G401 (cell line): ENCODE measurements at regions not wholly inside any gene's neighbourhood (a gene's known extent, or its start where the extent isn't known, plus 50 kb on each side); places are given as distances from the start of the nearest gene placed in this dataset.
"Not testable (repeated sequence)": the region's sequence is repeated elsewhere in the genome, so short reads cannot be mapped to it uniquely, and the experiment has no call there.

Source experiments
- DNase-seq: peaks from one replicate; pipeline ENCODE4 v3.0.0-alpha.2; 2015; ENCODE audit warnings: low spot score
- in situ Hi-C: cut with HindIII; loops from 2 replicates; pipeline ENCODE4 v1.10.0; 2016; ENCODE audit warnings: low sequenced_read_pairs, mixed read lengths

GRCh38 chr7:65582518-65583119, 209.0 kb downstream of the ZNF92 start:
- in situ Hi-C loops, DNase-seq: not testable (repeated sequence)

- DNase-seq, in situ Hi-C loops: not testable (repeated sequence)
These were observed 228.8 kb downstream of the ZNF92 start for GRCh38 chr7:65602495-65602894.

- in situ Hi-C loops: no loop called here
- DNase-seq: no peak
These were observed 235.5 kb downstream of the ZNF92 start for GRCh38 chr7:65609131-65609530.

DNA sequence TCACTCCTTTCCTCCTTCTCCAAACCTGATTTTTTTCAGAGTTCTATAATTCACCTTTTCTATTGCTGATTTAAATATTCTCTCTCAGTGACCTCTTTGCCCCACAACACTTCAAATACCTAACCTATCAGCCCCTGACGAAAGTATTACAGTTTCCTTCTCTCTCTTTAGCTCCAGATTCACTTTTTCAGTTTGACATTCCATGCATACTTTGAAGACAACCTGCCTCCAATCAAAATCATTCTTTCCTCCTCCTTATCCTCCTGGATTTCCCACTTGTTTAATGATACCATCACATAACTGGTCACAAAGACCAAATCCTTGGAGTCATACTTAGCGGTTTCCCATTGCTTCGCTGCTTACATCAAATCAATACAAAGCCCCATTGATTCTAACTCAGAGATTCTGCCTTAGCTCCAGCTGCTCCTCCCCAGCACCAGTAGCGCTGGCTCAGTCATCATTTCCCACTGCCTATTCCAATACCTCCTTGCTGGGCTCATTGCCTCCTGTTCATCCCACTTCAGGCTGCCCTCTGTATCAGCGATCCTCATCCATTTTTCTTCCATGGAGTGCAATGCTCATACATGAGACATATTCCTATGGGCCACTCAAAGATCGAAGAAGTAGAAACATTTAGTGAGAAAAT, 240.1 kb downstream of the ZNF92 start:
- DNase-seq, in situ Hi-C loops: not testable (repeated sequence)

GRCh38 chr7:65616111-65616510, 242.5 kb downstream of the ZNF92 start:
- in situ Hi-C loops, DNase-seq: not testable (repeated sequence)

- DNase-seq, in situ Hi-C loops: not testable (repeated sequence)
These were observed 246.6 kb downstream of the ZNF92 start for GRCh38 chr7:65620216-65620615.

DNA sequence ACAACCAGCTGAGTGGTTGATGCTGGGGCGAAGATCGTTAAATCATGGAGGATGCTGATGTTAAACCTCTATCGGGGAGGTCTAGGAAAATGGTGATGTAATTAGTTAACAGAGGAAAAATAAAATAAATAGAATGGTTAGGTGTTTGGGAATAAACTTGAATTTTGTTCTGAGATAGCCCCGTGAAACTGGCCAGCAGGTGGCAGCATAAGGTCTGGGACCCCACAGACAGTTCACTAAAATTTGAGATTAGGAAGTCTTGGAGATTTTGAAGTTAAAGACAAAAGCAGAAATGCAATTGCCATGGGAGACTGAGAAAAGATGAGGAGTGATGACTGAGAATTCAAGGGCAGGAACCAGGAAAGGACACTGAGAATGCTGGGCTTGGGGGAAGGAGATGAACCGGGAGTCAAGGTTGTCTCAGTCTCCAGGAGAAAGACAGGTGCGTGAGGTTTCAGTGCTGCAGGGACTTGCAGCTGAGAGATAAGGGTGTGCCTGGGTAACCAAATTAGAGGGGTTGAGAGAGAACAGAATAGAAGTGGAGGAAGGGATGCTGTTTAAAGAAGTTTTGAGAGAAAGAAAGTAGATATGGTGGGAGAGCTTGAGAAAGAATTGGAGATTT, 248.0 kb downstream of the ZNF92 start:
- in situ Hi-C loops: not testable (repeated sequence)
- DNase-seq: peak; percentile 29

GRCh38 chr7:65631236-65631635, 241.6 kb upstream of the VKORC1L1 start:
- in situ Hi-C loops, DNase-seq: not testable (repeated sequence)

GRCh38 chr7:65633587-65634404, 239.1 kb upstream of the VKORC1L1 start:
- in situ Hi-C loops, DNase-seq: not testable (repeated sequence)

- DNase-seq, in situ Hi-C loops: not testable (repeated sequence)
These were observed 234.0 kb upstream of the VKORC1L1 start for GRCh38 chr7:65638918-65639317.

- in situ Hi-C loops, DNase-seq: not testable (repeated sequence)
These were observed 233.2 kb upstream of the VKORC1L1 start for GRCh38 chr7:65639717-65640116.

- in situ Hi-C loops, DNase-seq: not testable (repeated sequence)
These were observed 229.4 kb upstream of the VKORC1L1 start for GRCh38 chr7:65643498-65643897.

- DNase-seq, in situ Hi-C loops: not testable (repeated sequence)
These were observed 225.5 kb upstream of the VKORC1L1 start for GRCh38 chr7:65647153-65647964.

- DNase-seq, in situ Hi-C loops: not testable (repeated sequence)
These were observed 221.7 kb upstream of the VKORC1L1 start for GRCh38 chr7:65651174-65651573.

DNA sequence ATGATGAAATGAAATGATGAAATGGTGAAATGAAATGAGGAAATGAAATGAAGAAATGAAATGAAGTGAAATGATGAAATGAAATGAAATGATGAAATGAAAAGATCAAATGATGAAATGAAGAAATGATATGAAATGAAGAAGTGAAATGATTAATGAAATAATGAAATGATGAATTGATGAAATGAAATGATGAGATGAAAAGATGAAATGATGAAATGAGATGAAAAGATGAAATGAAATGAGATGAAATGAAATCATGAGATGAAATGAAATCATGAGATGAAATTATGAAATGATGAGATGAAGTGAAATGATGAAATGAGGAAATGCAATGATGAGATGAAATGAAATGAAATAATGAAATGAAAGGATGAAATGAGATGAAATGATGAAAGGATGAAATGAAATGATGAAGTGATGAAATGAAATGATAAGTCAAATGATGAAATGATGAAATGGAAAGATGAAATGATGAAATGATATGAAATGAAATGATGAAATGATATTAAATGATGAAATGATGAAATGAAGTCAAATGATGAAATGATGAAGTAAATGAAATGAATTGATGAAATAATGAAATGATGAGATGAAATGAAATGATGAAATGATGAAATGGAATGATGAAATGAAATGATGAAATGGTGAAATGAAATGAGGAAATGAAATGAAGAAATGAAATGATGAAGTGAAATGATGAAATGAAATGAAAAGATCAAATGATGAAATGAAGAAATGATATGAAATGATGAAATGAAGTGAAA, 220.9 kb upstream of the VKORC1L1 start:
- DNase-seq, in situ Hi-C loops: not testable (repeated sequence)

- DNase-seq, in situ Hi-C loops: not testable (repeated sequence)
These were observed 220.2 kb upstream of the VKORC1L1 start for GRCh38 chr7:65652669-65653068.

DNA sequence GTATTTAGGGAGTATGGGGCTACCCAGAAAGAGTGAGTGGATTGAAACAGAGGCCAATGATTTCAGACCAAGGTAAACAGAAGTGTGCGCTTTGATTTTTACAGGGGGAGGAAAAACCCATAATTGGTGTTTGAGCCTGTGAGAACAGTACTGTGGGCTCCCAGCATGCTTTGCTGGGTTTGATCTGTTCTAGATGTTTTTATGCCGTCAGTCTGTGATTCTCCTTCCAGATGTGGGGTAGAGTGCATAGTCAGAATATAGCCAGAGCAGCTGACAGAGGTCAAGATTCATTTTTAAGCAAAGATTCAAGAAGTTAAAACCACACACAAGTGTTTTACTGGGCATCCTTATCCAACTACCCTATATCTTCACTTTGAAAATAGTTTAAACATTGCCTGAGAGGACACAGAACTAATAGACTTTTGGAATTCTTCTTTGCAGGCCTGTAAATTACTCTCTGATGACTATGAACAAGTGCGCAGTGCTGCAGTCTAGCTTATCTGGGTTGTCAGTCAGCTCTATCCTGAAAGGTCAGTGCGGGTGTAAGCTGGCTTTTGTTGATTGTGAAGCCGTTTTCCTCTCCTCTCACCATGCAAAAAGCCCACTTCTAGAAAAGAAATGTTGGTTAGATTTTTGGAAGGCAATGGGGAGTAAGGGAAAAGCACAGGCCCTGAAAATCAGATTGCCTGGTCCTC, 216.2 kb upstream of the VKORC1L1 start:
- in situ Hi-C loops: not testable (repeated sequence)

More for the DNA sequence above, 216.2 kb upstream of the VKORC1L1 start:
- not testable (repeated sequence) for DNase-seq
